ENCODE measurements at regions not wholly inside any gene's neighbourhood (a gene's known extent, or its start where the extent isn't known, plus 50 kb on each side); places are given as distances from the start of the nearest gene placed in this dataset.
A peak's percentile ranks its signal among the peaks of the same experiment; 100 is the strongest.

DNA sequence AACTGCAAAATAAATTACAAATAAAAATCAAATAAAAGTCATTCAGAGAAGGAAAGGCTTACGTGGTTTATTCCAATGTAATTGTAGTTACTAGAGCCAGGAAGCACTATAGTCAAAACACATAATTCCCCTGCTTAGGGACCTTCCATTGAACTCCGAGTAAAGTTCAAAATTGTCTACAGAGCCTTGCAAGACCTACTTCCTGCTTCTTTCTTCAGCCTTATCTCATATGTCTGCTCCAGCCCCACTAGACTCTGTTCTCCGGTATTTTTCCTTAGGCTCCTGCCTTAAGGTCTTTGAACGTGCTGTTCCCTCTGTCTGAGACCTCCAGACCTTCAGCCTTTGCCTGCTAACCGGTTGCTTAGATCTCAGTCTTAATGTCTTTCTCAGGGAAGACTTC lies 104.3 kb downstream of the ARL6IP6 start:
- ChIA-PET POLR2A (ENCODE audit: partially characterized antibody) (no interaction called here), CTCF (ENCODE audit: partially characterized antibody) (no interaction called here)
- no peak for DNase-seq
- H3K27me3 Mint-ChIP-seq, result peaks cover 6 to 7% of the 10 kb centered on the region in 2 donors
- no peak overlapping the region for H3K27ac Mint-ChIP-seq
- H3K36me3 ChIP-seq (ENCODE audit: insufficient read depth, low read length), result no peaks in the 10 kb centered on the region
- no peaks in the 10 kb centered on the region for H3K36me3 Mint-ChIP-seq
- H3K27me3 ChIP-seq (ENCODE audit: insufficient read depth, low read length), result no peaks in the 10 kb centered on the region
- H3K4me3 ChIP-seq (ENCODE audit: low read length in 2 of 2), result no peak overlapping the region
- intact Hi-C loops (cut with micrococcal nuclease), result no loop called here
- no peaks in the 10 kb centered on the region for H3K4me1 ChIP-seq (ENCODE audit: insufficient read depth, low read length)
- H3K4me1 Mint-ChIP-seq, result no peaks in the 10 kb centered on the region
- H3K27ac ChIP-seq (ENCODE audit: low read depth, low read length), result no peak overlapping the region
- no peaks in the 10 kb centered on the region for H3K9me3 Mint-ChIP-seq
- H3K9me3 ChIP-seq (ENCODE audit: control insufficient read depth in 1 of 2, low read length in 2 of 2), result no peaks in the 10 kb centered on the region
- no peak overlapping the region for H3K4me3 Mint-ChIP-seq

DNA sequence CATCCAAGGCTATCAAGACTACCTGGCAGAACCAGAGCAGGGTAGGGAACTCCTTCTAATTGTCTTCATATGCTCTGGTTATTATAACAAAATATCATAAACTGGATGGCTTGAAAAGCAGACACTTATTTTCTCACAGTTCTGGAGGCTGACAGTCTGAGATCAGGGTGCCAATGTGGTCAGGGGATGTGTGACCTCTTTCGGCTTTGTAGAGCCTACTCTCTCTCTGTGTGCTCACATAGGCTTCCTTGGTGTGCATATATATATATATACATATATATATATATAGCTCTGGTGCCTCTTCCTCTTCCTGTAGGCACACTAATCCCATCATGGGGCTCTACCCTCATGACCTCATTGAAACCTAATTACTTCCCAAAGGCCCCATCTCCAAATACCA lies 101.6 kb downstream of the ARL6IP6 start:
- Mint-ChIP-seq H3K9me3 (no peaks in the 10 kb centered on the region), H3K36me3 (no peaks in the 10 kb centered on the region), H3K4me3 (no peak overlapping the region), H3K27me3 (peaks cover 7 to 9% of the 10 kb centered on the region in 2 donors), H3K4me1 (no peaks in the 10 kb centered on the region), H3K27ac (no peak overlapping the region)
- ChIA-PET CTCF (ENCODE audit: partially characterized antibody) (no interaction called here), POLR2A (ENCODE audit: partially characterized antibody) (no interaction called here)
- intact Hi-C loops (cut with micrococcal nuclease), result no loop called here
- Histone ChIP-seq H3K4me3 (ENCODE audit: low read length in 2 of 2) (no peak overlapping the region), H3K9me3 (ENCODE audit: control insufficient read depth in 1 of 2, low read length in 2 of 2) (no peaks in the 10 kb centered on the region), H3K27me3 (ENCODE audit: insufficient read depth, low read length) (no peaks in the 10 kb centered on the region), H3K27ac (ENCODE audit: low read depth, low read length) (no peak overlapping the region), H3K36me3 (ENCODE audit: insufficient read depth, low read length) (no peaks in the 10 kb centered on the region), H3K4me1 (ENCODE audit: insufficient read depth, low read length) (no peaks in the 10 kb centered on the region)
- DNase-seq, result no peak

DNA sequence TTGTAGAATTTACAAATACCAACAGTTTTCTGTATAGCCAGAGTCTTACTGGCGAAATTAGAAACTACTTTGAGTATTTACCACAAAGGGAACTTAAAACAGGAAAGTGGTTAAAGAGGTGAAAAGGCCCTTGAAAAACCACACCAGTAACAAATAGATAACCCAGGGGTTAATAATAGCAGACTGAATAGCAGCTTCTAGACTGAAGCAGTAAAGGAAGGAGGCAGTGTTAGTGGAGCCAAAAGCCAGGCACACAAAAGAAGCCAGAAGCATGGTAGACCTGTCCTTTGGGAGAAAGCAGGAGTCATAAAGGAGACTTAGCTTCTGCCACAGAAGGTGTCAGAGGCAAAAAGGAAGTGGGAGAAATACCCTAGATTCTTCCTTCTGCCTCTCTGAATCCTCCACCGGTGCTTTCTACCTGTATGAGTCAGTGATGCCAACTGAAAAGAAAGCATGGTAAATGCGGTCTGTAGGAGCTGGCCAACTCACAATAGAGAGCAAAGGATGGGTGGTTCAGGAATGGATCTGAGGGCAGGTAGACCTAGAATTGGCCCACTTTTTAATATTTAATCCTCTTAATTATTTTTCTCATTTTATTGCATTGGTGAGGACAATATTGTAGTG lies 97.3 kb downstream of the ARL6IP6 start:
- H3K27me3 Mint-ChIP-seq, result peaks cover 5 to 11% of the 10 kb centered on the region in 2 donors
- Histone ChIP-seq H3K27ac (ENCODE audit: low read depth, low read length) (no peak overlapping the region), H3K4me1 (ENCODE audit: insufficient read depth, low read length) (no peaks in the 10 kb centered on the region), H3K9me3 (ENCODE audit: control insufficient read depth in 1 of 2, low read length in 2 of 2) (no peaks in the 10 kb centered on the region), H3K27me3 (ENCODE audit: insufficient read depth, low read length) (no peaks in the 10 kb centered on the region), H3K4me3 (ENCODE audit: low read length in 2 of 2) (no peak overlapping the region), H3K36me3 (ENCODE audit: insufficient read depth, low read length) (no peaks in the 10 kb centered on the region)
- H3K36me3 Mint-ChIP-seq, result peaks cover 0 to 6% of the 10 kb centered on the region in 2 donors
- no peak overlapping the region for H3K27ac Mint-ChIP-seq
- intact Hi-C loops (cut with micrococcal nuclease), result no loop called here
- ChIA-PET CTCF (ENCODE audit: partially characterized antibody) (no interaction called here), POLR2A (ENCODE audit: partially characterized antibody) (no interaction called here)
- DNase-seq, result no peak
- no peaks in the 10 kb centered on the region for H3K4me1 Mint-ChIP-seq
- H3K9me3 Mint-ChIP-seq, result peaks cover 0 to 29% (median 21%) of the 10 kb centered on the region in 8 donors
- H3K4me3 Mint-ChIP-seq, result no peak overlapping the region

DNA sequence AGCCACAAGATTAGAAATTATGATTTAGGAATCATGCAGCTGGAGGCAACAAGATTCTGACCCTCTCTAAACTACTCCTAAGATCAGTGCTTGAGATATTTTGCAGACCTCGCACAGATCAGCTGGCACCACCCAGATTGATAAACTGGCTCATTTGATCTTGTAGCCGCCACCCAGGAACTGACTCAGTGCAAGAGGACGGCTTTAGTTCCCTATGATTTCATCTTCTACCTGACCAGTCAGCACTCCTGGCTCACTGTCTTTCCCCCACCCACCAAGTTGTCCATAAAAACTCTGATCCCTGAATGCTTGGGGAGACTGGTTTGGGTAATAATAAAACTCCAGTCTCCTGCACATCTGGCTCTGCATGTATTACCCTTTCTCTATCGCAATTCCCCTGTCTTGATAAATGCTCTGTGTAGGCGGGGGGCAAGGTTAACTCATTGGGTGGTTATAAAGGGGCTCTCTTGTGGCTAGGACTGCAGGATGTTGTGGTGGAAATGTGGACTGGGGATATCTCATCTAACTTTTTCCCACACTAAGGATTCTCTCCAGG lies 96.1 kb downstream of the ARL6IP6 start:
- H3K9me3 Mint-ChIP-seq, result peaks cover 0 to 29% (median 21%) of the 10 kb centered on the region in 8 donors
- H3K4me3 ChIP-seq (ENCODE audit: low read length in 2 of 2), result no peak overlapping the region
- H3K36me3 Mint-ChIP-seq, result peaks cover 0 to 6% of the 10 kb centered on the region in 2 donors
- intact Hi-C loops (cut with micrococcal nuclease), result no loop called here
- no peaks in the 10 kb centered on the region for H3K9me3 ChIP-seq (ENCODE audit: control insufficient read depth in 1 of 2, low read length in 2 of 2)
- no peaks in the 10 kb centered on the region for H3K36me3 ChIP-seq (ENCODE audit: insufficient read depth, low read length)
- no peak overlapping the region for H3K27ac Mint-ChIP-seq
- H3K27ac ChIP-seq (ENCODE audit: low read depth, low read length), result no peak overlapping the region
- DNase-seq, result no peak
- no peaks in the 10 kb centered on the region for H3K4me1 Mint-ChIP-seq
- ChIA-PET CTCF (ENCODE audit: partially characterized antibody) (no interaction called here), POLR2A (ENCODE audit: partially characterized antibody) (no interaction called here)
- H3K27me3 ChIP-seq (ENCODE audit: insufficient read depth, low read length), result no peaks in the 10 kb centered on the region
- peak overlapping the region in 1 of 8 donors; percentile 16 for H3K4me3 Mint-ChIP-seq
- peaks cover 6 to 11% of the 10 kb centered on the region in 2 donors for H3K27me3 Mint-ChIP-seq
- H3K4me1 ChIP-seq (ENCODE audit: insufficient read depth, low read length), result no peaks in the 10 kb centered on the region

DNA sequence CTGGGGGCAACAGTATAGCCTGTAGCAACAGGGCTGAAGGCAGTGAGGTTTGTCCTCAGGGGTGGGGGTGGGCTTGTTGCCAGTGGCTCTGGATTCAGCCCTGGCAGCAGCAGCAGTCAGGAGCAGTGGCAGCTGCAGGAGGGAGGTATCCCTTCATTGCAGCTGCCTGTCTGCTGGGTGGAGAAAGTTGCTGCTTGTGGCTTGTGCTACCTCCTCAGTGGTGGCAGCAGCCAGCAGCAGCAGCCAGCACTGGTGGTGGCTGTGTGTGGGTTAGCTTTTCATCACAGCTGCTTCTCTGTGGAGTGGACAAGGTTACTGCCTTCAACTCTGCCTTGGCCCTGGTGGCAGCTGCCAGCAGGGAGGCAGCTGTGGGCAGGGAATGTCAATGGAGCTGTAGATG lies 94.9 kb downstream of the ARL6IP6 start:
- Histone ChIP-seq H3K9me3 (ENCODE audit: control insufficient read depth in 1 of 2, low read length in 2 of 2) (no peaks in the 10 kb centered on the region), H3K4me1 (ENCODE audit: insufficient read depth, low read length) (no peaks in the 10 kb centered on the region), H3K27ac (ENCODE audit: low read depth, low read length) (no peak overlapping the region), H3K27me3 (ENCODE audit: insufficient read depth, low read length) (no peaks in the 10 kb centered on the region), H3K36me3 (ENCODE audit: insufficient read depth, low read length) (no peaks in the 10 kb centered on the region), H3K4me3 (ENCODE audit: low read length in 2 of 2) (no peak overlapping the region)
- CTCF ChIA-PET (ENCODE audit: partially characterized antibody), result no interaction called here
- H3K36me3 Mint-ChIP-seq, result peaks cover 0 to 6% of the 10 kb centered on the region in 2 donors
- H3K4me1 Mint-ChIP-seq, result no peaks in the 10 kb centered on the region
- intact Hi-C loops (cut with micrococcal nuclease), result no loop called here
- POLR2A ChIA-PET (ENCODE audit: partially characterized antibody), result no interaction called here
- no peak overlapping the region for H3K4me3 Mint-ChIP-seq
- peaks cover 3 to 5% of the 10 kb centered on the region in 2 donors for H3K27me3 Mint-ChIP-seq
- H3K9me3 Mint-ChIP-seq, result peaks cover 0 to 29% (median 21%) of the 10 kb centered on the region in 8 donors
- H3K27ac Mint-ChIP-seq, result no peak overlapping the region
- no peak for DNase-seq

Measured in CD4-positive, alpha-beta memory T cell (primary cell).